ENCODE measurements at regions not wholly inside any gene's neighbourhood (a gene's known extent, or its start where the extent isn't known, plus 50 kb on each side); places are given as distances from the start of the nearest gene placed in this dataset.

- no peaks in the 10 kb centered on the region for H3K36me3 ChIP-seq (ENCODE audit: insufficient read depth in 1 of 2, low read depth in 1 of 2)
- no peaks in the 10 kb centered on the region for H3K9me3 ChIP-seq
- no peaks in the 10 kb centered on the region for H3K4me1 ChIP-seq
- ATAC-seq: no peak
- 76 to 92% (median 86%) methylated on average over 7 of the region's 7 CpGs for WGBS, 3 donors
- no peak overlapping the region for H3K4me3 ChIP-seq
- no peak overlapping the region for H3K27ac ChIP-seq
- peaks cover 0 to 4% (median 0%) of the 10 kb centered on the region in 3 donors for H3K27me3 ChIP-seq (ENCODE audit: insufficient read depth in 3 of 3, low read length in 2 of 3)
- TF ChIP-seq, protein P1, sequence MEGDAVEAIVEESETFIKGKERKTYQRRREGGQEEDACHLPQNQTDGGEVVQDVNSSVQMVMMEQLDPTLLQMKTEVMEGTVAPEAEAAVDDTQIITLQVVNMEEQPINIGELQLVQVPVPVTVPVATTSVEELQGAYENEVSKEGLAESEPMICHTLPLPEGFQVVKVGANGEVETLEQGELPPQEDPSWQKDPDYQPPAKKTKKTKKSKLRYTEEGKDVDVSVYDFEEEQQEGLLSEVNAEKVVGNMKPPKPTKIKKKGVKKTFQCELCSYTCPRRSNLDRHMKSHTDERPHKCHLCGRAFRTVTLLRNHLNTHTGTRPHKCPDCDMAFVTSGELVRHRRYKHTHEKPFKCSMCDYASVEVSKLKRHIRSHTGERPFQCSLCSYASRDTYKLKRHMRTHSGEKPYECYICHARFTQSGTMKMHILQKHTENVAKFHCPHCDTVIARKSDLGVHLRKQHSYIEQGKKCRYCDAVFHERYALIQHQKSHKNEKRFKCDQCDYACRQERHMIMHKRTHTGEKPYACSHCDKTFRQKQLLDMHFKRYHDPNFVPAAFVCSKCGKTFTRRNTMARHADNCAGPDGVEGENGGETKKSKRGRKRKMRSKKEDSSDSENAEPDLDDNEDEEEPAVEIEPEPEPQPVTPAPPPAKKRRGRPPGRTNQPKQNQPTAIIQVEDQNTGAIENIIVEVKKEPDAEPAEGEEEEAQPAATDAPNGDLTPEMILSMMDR (IDR thresholded peaks at IDR 0.05): no peak
- DNase-seq: no peak
- intact Hi-C loops (cut with DNase I): no loop called here
Measured at GRCh38 chr1:200329208-200329882, 80.5 kb downstream of the ZNF281 start.

GRCh38 chr1:200328379-200328778 lies 81.5 kb downstream of the ZNF281 start:
- Histone ChIP-seq H3K27me3 (ENCODE audit: insufficient read depth in 3 of 3, low read length in 2 of 3) (peaks cover 0 to 4% (median 0%) of the 10 kb centered on the region in 3 donors), H3K36me3 (ENCODE audit: insufficient read depth in 1 of 2, low read depth in 1 of 2) (no peaks in the 10 kb centered on the region), H3K27ac (no peak overlapping the region), H3K9me3 (no peaks in the 10 kb centered on the region), H3K4me1 (no peaks in the 10 kb centered on the region), H3K4me3 (no peak overlapping the region)
- TF ChIP-seq, protein P1 (IDR thresholded peaks at IDR 0.05): no peak
- intact Hi-C loops (cut with DNase I): no loop called here
- 52 to 65% (median 61%) methylated on average over 2 of the region's 2 CpGs for WGBS, 3 donors
- DNase-seq: no peak
- no peak for ATAC-seq

DNA sequence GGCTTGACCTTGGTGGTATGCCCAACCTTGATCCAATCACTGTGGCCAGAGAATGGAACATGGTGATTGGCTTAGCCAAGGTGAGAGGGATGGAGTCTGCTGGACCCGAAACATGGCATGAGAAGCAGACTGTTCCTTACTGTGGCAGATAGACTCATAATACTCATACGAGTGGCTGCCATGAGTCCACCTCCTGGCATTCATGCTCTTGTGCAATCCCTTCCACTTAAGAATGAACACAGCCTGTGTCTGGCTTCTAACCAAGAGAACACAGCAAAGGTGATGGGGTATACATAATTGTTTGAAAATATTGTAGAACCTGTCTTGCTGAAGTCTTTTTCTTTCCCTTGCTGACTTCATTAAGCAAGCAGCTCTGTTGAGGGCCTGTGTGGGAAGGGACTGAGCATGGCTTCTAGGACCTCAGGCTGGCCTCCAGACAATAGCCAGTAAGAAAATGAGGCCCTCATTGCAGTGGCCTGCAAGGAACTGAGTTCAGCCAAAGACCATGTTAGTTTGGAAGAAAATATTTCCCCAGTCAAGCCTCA lies 85.9 kb downstream of the ZNF281 start:
- no peaks in the 10 kb centered on the region for H3K27me3 ChIP-seq (ENCODE audit: insufficient read depth in 3 of 3, low read length in 2 of 3)
- ATAC-seq (no peak), DNase-seq (no peak)
- no peak overlapping the region for H3K27ac ChIP-seq
- TF ChIP-seq, protein P1 (IDR thresholded peaks at IDR 0.05): no peak
- WGBS, 3 donors: 74 to 88% (median 82%) methylated on average over 2 of the region's 2 CpGs
- H3K36me3 ChIP-seq (ENCODE audit: insufficient read depth in 1 of 2, low read depth in 1 of 2): no peaks in the 10 kb centered on the region
- intact Hi-C loops (cut with DNase I): no loop called here
- no peaks in the 10 kb centered on the region for H3K4me1 ChIP-seq
- no peaks in the 10 kb centered on the region for H3K9me3 ChIP-seq
- H3K4me3 ChIP-seq: no peak overlapping the region

DNA sequence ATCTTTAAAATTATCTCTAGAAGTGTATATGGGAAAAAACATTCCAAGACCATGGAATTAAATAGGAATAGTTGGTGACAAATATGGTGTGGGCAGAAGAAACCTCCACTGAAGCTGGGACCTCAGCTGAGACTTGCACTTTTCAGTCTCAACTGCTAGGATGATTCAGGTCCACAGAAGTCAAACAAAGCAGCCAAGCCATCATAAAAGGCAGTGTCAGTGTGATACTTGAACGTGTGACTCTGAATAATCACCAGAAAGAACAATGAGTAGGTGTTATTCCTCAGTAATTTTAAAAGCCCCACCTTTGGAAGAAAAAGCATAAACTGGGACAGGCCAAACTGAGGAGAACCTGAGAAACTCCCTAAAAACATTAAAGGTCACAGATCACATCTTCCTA lies 90.7 kb downstream of the ZNF281 start:
- H3K27me3 ChIP-seq (ENCODE audit: insufficient read depth in 3 of 3, low read length in 2 of 3): peaks cover 0 to 12% (median 0%) of the 10 kb centered on the region in 3 donors
- TF ChIP-seq, protein P1 (IDR thresholded peaks at IDR 0.05): no peak
- no peak for ATAC-seq
- no peaks in the 10 kb centered on the region for H3K4me1 ChIP-seq
- H3K36me3 ChIP-seq (ENCODE audit: insufficient read depth in 1 of 2, low read depth in 1 of 2): no peaks in the 10 kb centered on the region
- no peaks in the 10 kb centered on the region for H3K9me3 ChIP-seq
- H3K4me3 ChIP-seq: no peak overlapping the region
- intact Hi-C loops (cut with DNase I): no loop called here
- DNase-seq: no peak
- no peak overlapping the region for H3K27ac ChIP-seq
- 51 to 77% (median 77%) methylated on average over 1 of the region's 1 CpG for WGBS, 3 donors
